Astrocyte (in vitro differentiated cells and primary cell): ENCODE measurements at regions not wholly inside any gene's neighbourhood (a gene's known extent, or its start where the extent isn't known, plus 50 kb on each side); places are given as distances from the start of the nearest gene placed in this dataset.

ENCODE experiments used
- CTCF ChIP-seq: IDR thresholded peaks from 2 replicates; pipeline ENCODE4 v1.5.1; 2011; ENCODE audit warnings: low read depth, mild to moderate bottlenecking, inconsistent platforms, low read length, moderate library complexity; ENCODE audit not compliant: insufficient read depth
- EZH2 ChIP-seq: IDR thresholded peaks from 2 replicates; pipeline ENCODE4 v1.6.1; 2012; ENCODE audit warnings: mild to moderate bottlenecking, low read length, inconsistent platforms; ENCODE audit not compliant: insufficient read depth

DNA sequence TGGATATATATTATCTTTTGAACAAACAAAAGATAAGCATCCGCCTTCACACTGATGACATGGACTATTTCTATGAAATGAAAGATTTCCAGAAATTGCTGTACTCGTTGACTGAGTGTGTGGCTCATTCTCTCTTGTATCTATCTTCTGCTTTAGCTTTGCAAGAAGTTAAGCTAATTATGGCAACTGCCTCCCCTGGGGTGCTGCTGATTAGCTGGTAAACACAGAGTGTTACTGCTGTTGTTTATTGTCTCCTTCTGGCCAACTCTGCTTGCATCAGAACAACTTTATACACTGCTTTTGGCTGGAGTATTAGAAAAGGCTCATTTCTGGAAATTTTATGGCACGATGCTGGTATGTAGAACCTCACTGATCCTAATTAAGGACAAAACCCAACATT, 95.6 kb upstream of the SNX7 start:
- TF ChIP-seq CTCF, result no peak
- TF ChIP-seq EZH2, result no peak
